HEK293 (cell line): ENCODE measurements at regions not wholly inside any gene's neighbourhood (a gene's known extent, or its start where the extent isn't known, plus 50 kb on each side); places are given as distances from the start of the nearest gene placed in this dataset.
"Not testable (repeated sequence)": the region's sequence is repeated elsewhere in the genome, so short reads cannot be mapped to it uniquely, and the experiment has no call there.

Experiments used
- CTCF ChIA-PET: fragments of 350-600 bp; formaldehyde crosslinking; extraction: SDS; loops from one replicate; lab custom pipeline; 2021; ENCODE audit warnings: antibody characterized with exemption; lab: Yijun Ruan, JAX
- POLR2A ChIA-PET: fragments of 300-600 bp; formaldehyde crosslinking; extraction: SDS; loops from one replicate; lab custom pipeline; 2020; ENCODE audit warnings: antibody characterized with exemption, inconsistent platforms; lab: Yijun Ruan, JAX
- H3K27ac ChIP-seq: fragments of 200-500 bp; sonication (Bioruptor generic); 2 replicates; pipeline ENCODE4 v1.5.1; 2014; ENCODE audit warnings: low read depth, low read length, control low read depth, inconsistent platforms; ENCODE audit errors: extremely low read depth
- H3K36me3 ChIP-seq, 2 experiments: fragments of 200-500 bp in 1 of 2; sonication (Bioruptor generic) in 1 of 2; 1 replicate in 1 of 2; 2 replicates in 1 of 2; pipeline ENCODE4 v1.5.1; 2014 to 2017; ENCODE audit warnings: inconsistent platforms in 2 of 2, low read length in 2 of 2; ENCODE audit not compliant: control insufficient read depth in 2 of 2, insufficient read depth in 1 of 2
- H3K4me1 ChIP-seq: fragments of 200-500 bp; sonication (Bioruptor generic); 2 replicates; pipeline ENCODE4 v1.5.1; 2014; ENCODE audit warnings: mild to moderate bottlenecking, low read length, inconsistent platforms; ENCODE audit not compliant: control insufficient read depth, insufficient read depth
- H3K4me3 ChIP-seq: 2 replicates; pipeline ENCODE4 v1.5.1; 2011; ENCODE audit warnings: low read depth, mild to moderate bottlenecking, control low read depth, low read length, moderate library complexity
- H3K9me3 ChIP-seq: fragments of 200-500 bp; sonication (Bioruptor generic); 2 replicates; pipeline ENCODE4 v1.5.1; 2014; ENCODE audit warnings: low read depth, low read length, inconsistent platforms; ENCODE audit not compliant: control insufficient read depth, insufficient read depth
- KLF9 ChIP-seq: fragments of 450-650 bp; formaldehyde crosslinking; IDR thresholded peaks from 2 replicates; pipeline ENCODE4 v1.5.1; 2016; ENCODE audit warnings: missing biosample characterization, missing genetic modification characterization, low read depth
- MEIS1 ChIP-seq: sonication (generic); formaldehyde crosslinking; IDR thresholded peaks from 2 replicates; pipeline ENCODE4 v1.8.1; 2022; ENCODE audit warnings: missing genetic modification reagents, mild to moderate bottlenecking, borderline replicate concordance
- TRIM28 ChIP-seq: IDR thresholded peaks from 2 replicates; pipeline ENCODE4 v1.6.1; 2011; ENCODE audit warnings: low read length, control low read depth, borderline replicate concordance
- YY2 ChIP-seq: fragments of 450-650 bp; formaldehyde crosslinking; IDR thresholded peaks from 2 replicates; pipeline ENCODE4 v1.5.1; 2016; ENCODE audit warnings: missing biosample characterization, missing genetic modification characterization
- ZBTB20 ChIP-seq: fragments of 450-650 bp; formaldehyde crosslinking; IDR thresholded peaks from 2 replicates; pipeline ENCODE4 v1.5.1; 2016; ENCODE audit warnings: missing biosample characterization, missing genetic modification characterization
- ZNF132 ChIP-seq: fragments of 450-650 bp; formaldehyde crosslinking; IDR thresholded peaks from 2 replicates; pipeline ENCODE4 v1.5.1; 2017; ENCODE audit warnings: missing biosample characterization, missing genetic modification characterization, borderline replicate concordance
- ZNF202 ChIP-seq: fragments of 450-650 bp; formaldehyde crosslinking; IDR thresholded peaks from 2 replicates; pipeline ENCODE4 v1.5.1; 2016; ENCODE audit warnings: missing biosample characterization, missing genetic modification characterization, borderline replicate concordance
- ZNF24 ChIP-seq: fragments of 450-650 bp; formaldehyde crosslinking; IDR thresholded peaks from 2 replicates; pipeline ENCODE4 v1.5.1; 2016; ENCODE audit warnings: missing biosample characterization, missing genetic modification characterization
- ZNF404 ChIP-seq: fragments of 450-650 bp; formaldehyde crosslinking; IDR thresholded peaks from 2 replicates; pipeline ENCODE4 v1.5.1; 2017; ENCODE audit warnings: missing biosample characterization, missing genetic modification characterization
- ZNF488 ChIP-seq: fragments of 450-650 bp; formaldehyde crosslinking; IDR thresholded peaks from 2 replicates; pipeline ENCODE4 v1.5.1; 2016; ENCODE audit warnings: missing biosample characterization, missing genetic modification characterization
- ZNF510 ChIP-seq: fragments of 450-650 bp; formaldehyde crosslinking; IDR thresholded peaks from 2 replicates; pipeline ENCODE4 v1.5.1; 2018; ENCODE audit warnings: mild to moderate bottlenecking, missing genetic modification characterization, missing biosample characterization; ENCODE audit not compliant: insufficient replicate concordance
- ZNF555 ChIP-seq: fragments of 450-650 bp; formaldehyde crosslinking; conservative IDR thresholded peaks from 2 replicates; pipeline ENCODE4 v1.5.1; 2017; ENCODE audit warnings: missing biosample characterization, mild to moderate bottlenecking, missing genetic modification characterization, inconsistent platforms
- ZNF658 ChIP-seq: fragments of 450-650 bp; formaldehyde crosslinking; IDR thresholded peaks from 2 replicates; pipeline ENCODE4; 2016; ENCODE audit warnings: missing biosample characterization, missing genetic modification characterization
- ZNF664 ChIP-seq: fragments of 450-650 bp; formaldehyde crosslinking; IDR thresholded peaks from 2 replicates; pipeline ENCODE4 v1.5.1; 2016; ENCODE audit warnings: missing biosample characterization, missing genetic modification characterization
- ZNF747 ChIP-seq: fragments of 450-650 bp; formaldehyde crosslinking; IDR thresholded peaks from 2 replicates; pipeline ENCODE4 v1.5.1; 2016; ENCODE audit warnings: missing biosample characterization, missing genetic modification characterization
- ZNF843 ChIP-seq: fragments of 450-650 bp; formaldehyde crosslinking; IDR thresholded peaks from 2 replicates; pipeline ENCODE4 v1.5.1; 2016; ENCODE audit warnings: missing biosample characterization, missing genetic modification characterization
- ZSCAN5A ChIP-seq: fragments of 450-650 bp; formaldehyde crosslinking; IDR thresholded peaks from 2 replicates; pipeline ENCODE4 v1.5.1; 2016; ENCODE audit warnings: missing biosample characterization, missing genetic modification characterization
- ZXDB ChIP-seq: fragments of 450-650 bp; formaldehyde crosslinking; IDR thresholded peaks from 2 replicates; pipeline ENCODE4 v1.5.1; 2016; ENCODE audit warnings: missing biosample characterization, missing genetic modification characterization
- TF ChIP-seq, protein P1 (sequence below): fragments of 450-650 bp; formaldehyde crosslinking; IDR thresholded peaks from 2 replicates; pipeline ENCODE4 v1.5.1; 2017; ENCODE audit warnings: missing biosample characterization, missing genetic modification characterization
- TF ChIP-seq, protein P2 (sequence below): fragments of 450-650 bp; formaldehyde crosslinking; IDR thresholded peaks from 2 replicates; pipeline ENCODE4 v1.5.1; 2016; ENCODE audit warnings: missing biosample characterization, missing genetic modification characterization

GRCh38 chr20:47886454-47887041 lies 101.3 kb upstream of the SULF2 start:
- POLR2A ChIA-PET, result no interaction called here
- H3K4me1 ChIP-seq, result no peaks in the 10 kb centered on the region
- no peaks in the 10 kb centered on the region for H3K9me3 ChIP-seq
- TF ChIP-seq ZNF747 (tag by site-specific recombination), result no peak
- no peak for TF ChIP-seq YY2 (tag by site-specific recombination)
- no peak for TF ChIP-seq ZNF664
- TF ChIP-seq, protein P1, sequence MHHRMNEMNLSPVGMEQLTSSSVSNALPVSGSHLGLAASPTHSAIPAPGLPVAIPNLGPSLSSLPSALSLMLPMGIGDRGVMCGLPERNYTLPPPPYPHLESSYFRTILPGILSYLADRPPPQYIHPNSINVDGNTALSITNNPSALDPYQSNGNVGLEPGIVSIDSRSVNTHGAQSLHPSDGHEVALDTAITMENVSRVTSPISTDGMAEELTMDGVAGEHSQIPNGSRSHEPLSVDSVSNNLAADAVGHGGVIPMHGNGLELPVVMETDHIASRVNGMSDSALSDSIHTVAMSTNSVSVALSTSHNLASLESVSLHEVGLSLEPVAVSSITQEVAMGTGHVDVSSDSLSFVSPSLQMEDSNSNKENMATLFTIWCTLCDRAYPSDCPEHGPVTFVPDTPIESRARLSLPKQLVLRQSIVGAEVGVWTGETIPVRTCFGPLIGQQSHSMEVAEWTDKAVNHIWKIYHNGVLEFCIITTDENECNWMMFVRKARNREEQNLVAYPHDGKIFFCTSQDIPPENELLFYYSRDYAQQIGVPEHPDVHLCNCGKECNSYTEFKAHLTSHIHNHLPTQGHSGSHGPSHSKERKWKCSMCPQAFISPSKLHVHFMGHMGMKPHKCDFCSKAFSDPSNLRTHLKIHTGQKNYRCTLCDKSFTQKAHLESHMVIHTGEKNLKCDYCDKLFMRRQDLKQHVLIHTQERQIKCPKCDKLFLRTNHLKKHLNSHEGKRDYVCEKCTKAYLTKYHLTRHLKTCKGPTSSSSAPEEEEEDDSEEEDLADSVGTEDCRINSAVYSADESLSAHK (tag by site-specific recombination), result no peak
- TF ChIP-seq, protein P2, sequence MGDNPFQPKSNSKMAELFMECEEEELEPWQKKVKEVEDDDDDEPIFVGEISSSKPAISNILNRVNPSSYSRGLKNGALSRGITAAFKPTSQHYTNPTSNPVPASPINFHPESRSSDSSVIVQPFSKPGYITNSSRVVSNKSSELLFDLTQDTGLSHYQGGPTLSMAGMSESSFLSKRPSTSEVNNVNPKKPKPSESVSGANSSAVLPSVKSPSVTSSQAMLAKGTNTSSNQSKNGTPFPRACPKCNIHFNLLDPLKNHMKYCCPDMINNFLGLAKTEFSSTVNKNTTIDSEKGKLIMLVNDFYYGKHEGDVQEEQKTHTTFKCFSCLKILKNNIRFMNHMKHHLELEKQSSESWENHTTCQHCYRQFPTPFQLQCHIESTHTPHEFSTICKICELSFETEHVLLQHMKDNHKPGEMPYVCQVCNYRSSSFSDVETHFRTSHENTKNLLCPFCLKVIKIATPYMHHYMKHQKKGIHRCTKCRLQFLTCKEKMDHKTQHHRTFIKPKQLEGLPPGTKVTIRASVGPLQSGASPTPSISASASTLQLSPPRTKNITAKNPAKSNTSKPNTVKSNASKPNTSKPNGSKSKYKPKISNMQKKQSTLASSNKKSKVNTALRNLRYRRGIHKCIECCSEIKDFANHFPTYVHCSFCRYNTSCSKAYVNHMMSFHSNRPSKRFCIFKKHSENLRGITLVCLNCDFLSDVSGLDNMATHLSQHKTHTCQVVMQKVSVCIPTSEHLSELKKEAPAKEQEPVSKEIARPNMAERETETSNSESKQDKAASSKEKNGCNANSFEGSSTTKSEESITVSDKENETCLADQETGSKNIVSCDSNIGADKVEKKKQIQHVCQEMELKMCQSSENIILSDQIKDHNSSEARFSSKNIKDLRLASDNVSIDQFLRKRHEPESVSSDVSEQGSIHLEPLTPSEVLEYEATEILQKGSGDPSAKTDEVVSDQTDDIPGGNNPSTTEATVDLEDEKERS (tag by site-specific recombination), result no peak
- CTCF ChIA-PET, result no interaction called here
- no peaks in the 10 kb centered on the region for H3K36me3 ChIP-seq
- H3K4me3 ChIP-seq, result no peak overlapping the region
- H3K27ac ChIP-seq, result no peak overlapping the region

DNA sequence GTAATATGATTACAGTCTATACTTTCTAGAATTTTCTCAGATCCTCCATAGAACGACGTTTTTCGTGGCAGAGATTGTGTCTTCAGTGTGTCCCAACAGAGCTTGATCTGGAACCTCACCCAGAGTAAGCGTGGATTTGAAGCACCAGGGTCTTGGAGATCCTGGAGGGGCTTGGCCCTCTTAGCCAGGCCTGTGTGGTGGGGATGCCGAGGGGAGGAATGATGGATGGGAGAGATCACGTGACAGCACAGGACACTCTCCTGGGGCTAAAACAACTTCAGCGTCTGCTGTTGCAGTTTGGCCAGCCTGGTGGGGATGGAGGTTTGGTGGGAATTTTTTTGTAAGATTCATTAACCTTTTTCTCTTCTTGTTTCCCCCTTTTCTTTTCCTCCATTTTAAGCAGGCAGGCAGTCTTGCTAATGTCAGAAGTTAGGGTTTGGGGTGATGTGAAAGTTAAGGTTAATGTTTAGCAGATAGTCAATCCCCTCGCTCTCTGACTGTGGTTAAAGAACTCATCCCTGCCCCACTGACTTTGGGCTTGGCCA lies 100.7 kb upstream of the SULF2 start:
- H3K4me3 ChIP-seq, result no peak overlapping the region
- TF ChIP-seq MEIS1 (CRISPR knock-in tag) (no peak), ZBTB20 (tag by site-specific recombination) (no peak), ZNF747 (tag by site-specific recombination) (no peak), ZXDB (tag by site-specific recombination) (no peak), ZNF132 (tag by site-specific recombination) (no peak), ZNF510 (tag by site-specific recombination) (no peak), ZNF202 (tag by site-specific recombination) (no peak), ZNF488 (no peak), ZNF24 (tag by site-specific recombination) (no peak), ZNF843 (tag by site-specific recombination) (no peak), KLF9 (tag by site-specific recombination) (no peak), TRIM28 (no peak), ZNF658 (tag by site-specific recombination) (no peak), ZSCAN5A (tag by site-specific recombination) (no peak), ZNF404 (tag by site-specific recombination) (no peak), ZNF555 (tag by site-specific recombination) (no peak)
- TF ChIP-seq, protein P1 (tag by site-specific recombination), result no peak
- no peaks in the 10 kb centered on the region for H3K4me1 ChIP-seq
- no peaks in the 10 kb centered on the region for H3K9me3 ChIP-seq
- no peaks in the 10 kb centered on the region for H3K36me3 ChIP-seq
- no peak overlapping the region for H3K27ac ChIP-seq
- CTCF ChIA-PET, result no interaction called here
- POLR2A ChIA-PET, result no interaction called here

GRCh38 chr20:47883940-47884339 lies 98.7 kb upstream of the SULF2 start:
- CTCF ChIA-PET, H3K4me1 ChIP-seq, H3K36me3 ChIP-seq, H3K9me3 ChIP-seq, H3K4me3 ChIP-seq, POLR2A ChIA-PET, H3K27ac ChIP-seq: not testable (repeated sequence)
